Activated CD8-positive, alpha-beta memory T cell treated with anti-CD3 and anti-CD28 coated beads, Interleukin-2, amount 10 ng/mL, durations not matched to agents 7 days and 5 days (primary cell): ENCODE measurements at regions not wholly inside any gene's neighbourhood (a gene's known extent, or its start where the extent isn't known, plus 50 kb on each side); places are given as distances from the start of the nearest gene placed in this dataset.

Source experiments
- ATAC-seq: fragments of 150-1000 bp; cut with Tn5 transposase; one replicate; pipeline ENCODE4 v1.10.0; 2021; ENCODE audit warnings: moderate library complexity
- CTCF ChIA-PET: fragments of 350-600 bp; sonication (Branson Sonifier 250); formaldehyde crosslinking; loops from one replicate; lab custom pipeline; 2021; ENCODE audit warnings: antibody characterized with exemption; lab: Charles Lee
- DNase-seq: peaks from one replicate; pipeline ENCODE4 v3.0.0-alpha.2; 2020
- H3K27ac Mint-ChIP-seq: one replicate; pipeline ENCODE4 v1.8.0; 2021; ENCODE audit warnings: mild to moderate bottlenecking, mixed read lengths
- H3K27me3 Mint-ChIP-seq: one replicate; pipeline ENCODE4 v1.8.0; 2021; ENCODE audit warnings: mixed read lengths
- H3K36me3 Mint-ChIP-seq: one replicate; pipeline ENCODE4 v1.8.0; 2021; ENCODE audit warnings: mild to moderate bottlenecking, mixed read lengths
- H3K4me1 Mint-ChIP-seq: one replicate; pipeline ENCODE4 v1.8.0; 2021; ENCODE audit warnings: mixed read lengths
- H3K4me3 Mint-ChIP-seq: one replicate; pipeline ENCODE4 v1.8.0; 2021; ENCODE audit warnings: mild to moderate bottlenecking, moderate library complexity, mixed read lengths
- H3K9me3 Mint-ChIP-seq: one replicate; pipeline ENCODE4 v1.8.0; 2022; ENCODE audit warnings: low read depth, mixed read lengths

DNA sequence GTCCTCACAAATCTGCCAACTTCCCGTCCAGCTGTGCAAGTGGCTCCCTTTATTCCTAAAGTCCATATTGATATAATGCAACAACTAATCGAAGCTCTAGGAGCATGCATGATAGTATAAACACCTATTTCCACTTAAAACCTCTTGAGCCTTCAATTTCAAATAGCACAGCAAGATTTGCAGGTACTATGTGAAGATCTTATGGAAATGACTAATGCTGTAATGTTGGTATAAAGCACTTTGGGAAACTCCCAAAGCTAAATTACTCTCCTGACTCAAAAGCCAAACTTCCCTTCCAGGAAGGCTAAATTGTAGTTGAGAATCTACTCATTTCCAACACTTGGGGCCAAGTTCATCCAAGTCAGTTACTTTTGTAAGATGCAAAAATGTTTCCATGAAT, 287.6 kb upstream of the CDH11 start:
- Mint-ChIP-seq H3K36me3 (no peaks in the 10 kb centered on the region), H3K27me3 (no peaks in the 10 kb centered on the region), H3K9me3 (peaks cover 3% of the 10 kb centered on the region), H3K27ac (no peak overlapping the region), H3K4me3 (no peak overlapping the region), H3K4me1 (no peaks in the 10 kb centered on the region)
- ATAC-seq = no peak
- no peak for DNase-seq
- CTCF ChIA-PET = no interaction called here

DNA sequence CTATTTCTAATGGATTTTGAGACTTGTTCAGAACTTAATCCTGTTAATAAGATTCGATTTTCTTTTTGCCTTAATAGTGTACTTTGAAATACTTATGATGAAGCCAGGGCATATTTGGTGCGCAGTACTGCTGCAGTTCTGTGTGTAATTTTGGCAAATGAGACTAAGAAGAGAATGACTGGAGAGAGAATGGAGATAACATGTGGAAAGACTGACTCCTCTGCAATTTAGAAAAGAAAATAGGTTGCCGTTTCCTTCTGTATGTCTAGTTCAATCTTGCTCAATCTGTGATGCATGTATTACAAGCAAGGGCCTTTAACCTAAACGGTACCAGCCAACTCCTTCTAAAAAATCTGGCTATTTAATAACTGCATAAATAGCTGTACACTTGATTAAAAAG, 285.1 kb upstream of the CDH11 start:
- H3K9me3 Mint-ChIP-seq = peaks cover 3% of the 10 kb centered on the region
- no peak overlapping the region for H3K27ac Mint-ChIP-seq
- CTCF ChIA-PET = no interaction called here
- ATAC-seq (no peak), DNase-seq (no peak)
- no peaks in the 10 kb centered on the region for H3K27me3 Mint-ChIP-seq
- no peaks in the 10 kb centered on the region for H3K4me1 Mint-ChIP-seq
- H3K36me3 Mint-ChIP-seq = no peaks in the 10 kb centered on the region
- no peak overlapping the region for H3K4me3 Mint-ChIP-seq

DNA sequence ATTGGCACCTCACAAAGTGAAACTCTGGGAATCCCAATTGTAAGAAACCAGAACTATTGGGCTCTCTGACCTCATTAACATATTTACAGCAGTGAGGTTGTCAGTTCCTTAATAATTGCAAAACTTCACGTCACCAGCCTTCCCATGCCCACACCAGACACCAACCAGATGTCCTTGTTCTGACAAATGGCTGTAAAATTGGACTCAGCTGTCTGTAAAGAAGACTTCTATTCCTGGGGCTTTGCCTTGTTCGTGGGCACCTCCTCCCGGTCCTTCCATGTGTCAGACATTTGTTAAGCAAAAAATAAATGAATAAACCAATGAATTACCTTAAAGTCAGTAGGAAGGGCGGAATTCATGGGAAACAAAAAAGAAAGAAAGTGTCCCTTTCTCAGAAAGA, 284.3 kb upstream of the CDH11 start:
- ATAC-seq = no peak
- H3K4me3 Mint-ChIP-seq = no peak overlapping the region
- DNase-seq = no peak
- H3K9me3 Mint-ChIP-seq = peaks cover 3% of the 10 kb centered on the region
- H3K4me1 Mint-ChIP-seq = no peaks in the 10 kb centered on the region
- H3K27ac Mint-ChIP-seq = no peak overlapping the region
- CTCF ChIA-PET = no interaction called here
- no peaks in the 10 kb centered on the region for H3K36me3 Mint-ChIP-seq
- H3K27me3 Mint-ChIP-seq = no peaks in the 10 kb centered on the region

DNA sequence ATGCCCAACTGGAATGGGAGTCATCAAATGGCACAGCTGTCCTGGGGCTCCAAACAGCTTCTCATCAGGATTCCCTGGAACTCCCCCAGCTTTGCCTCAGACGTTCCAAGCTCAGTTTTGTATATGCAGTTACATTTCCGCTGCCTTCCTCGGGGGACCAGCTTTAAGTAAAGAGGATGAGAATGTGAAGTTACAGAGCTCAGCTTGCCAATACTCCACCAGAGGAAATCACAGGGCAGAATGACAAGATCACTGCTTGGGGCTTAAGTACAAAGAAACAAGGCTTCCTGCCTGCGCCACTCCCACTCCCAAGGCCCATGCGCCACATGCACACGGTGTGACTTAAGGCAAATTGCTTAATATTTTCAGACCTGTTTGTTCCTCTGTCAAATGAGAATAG, 272.4 kb upstream of the CDH11 start:
- no peaks in the 10 kb centered on the region for H3K36me3 Mint-ChIP-seq
- no peak overlapping the region for H3K4me3 Mint-ChIP-seq
- H3K9me3 Mint-ChIP-seq = peaks cover 5% of the 10 kb centered on the region
- ATAC-seq (no peak), DNase-seq (no peak)
- H3K27me3 Mint-ChIP-seq = no peaks in the 10 kb centered on the region
- no peaks in the 10 kb centered on the region for H3K4me1 Mint-ChIP-seq
- H3K27ac Mint-ChIP-seq = no peak overlapping the region
- CTCF ChIA-PET = no interaction called here

DNA sequence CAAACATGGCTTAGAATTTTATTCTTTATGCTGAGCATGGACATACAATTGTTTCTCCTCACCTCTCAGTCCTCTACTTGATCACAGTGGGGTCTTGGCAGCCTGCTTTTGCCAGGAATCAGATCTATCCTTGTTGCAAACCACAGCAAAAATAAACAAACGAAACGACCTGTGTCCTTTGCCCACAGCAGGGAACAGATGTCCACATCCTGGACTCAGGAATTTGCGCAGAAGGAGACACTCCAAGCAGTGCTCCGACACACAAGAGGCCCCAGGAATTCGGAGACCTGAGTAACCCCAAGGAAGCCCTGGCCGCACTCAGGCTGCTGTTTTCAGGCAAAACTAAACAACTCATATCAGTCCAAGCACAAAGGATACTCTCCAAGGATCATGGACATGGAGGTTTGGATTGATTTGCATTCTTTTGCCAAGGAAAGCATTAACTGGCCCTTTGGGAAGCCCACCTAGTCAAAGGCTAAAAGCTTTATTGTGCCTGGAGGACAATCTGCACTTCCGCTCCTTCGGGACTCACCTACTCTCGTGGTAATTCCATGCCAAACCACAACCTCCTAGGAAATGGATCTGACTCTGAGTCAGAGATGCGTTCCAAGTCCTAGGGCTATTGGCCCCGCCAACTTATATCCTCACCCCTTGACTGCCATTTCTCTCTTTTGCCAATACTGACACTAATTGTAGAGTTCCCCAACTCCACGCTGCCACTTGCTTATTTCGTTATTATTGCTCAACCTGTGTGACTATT, 271.1 kb upstream of the CDH11 start:
- Mint-ChIP-seq H3K4me1 (no peaks in the 10 kb centered on the region), H3K4me3 (no peak overlapping the region), H3K36me3 (no peaks in the 10 kb centered on the region), H3K27ac (no peak overlapping the region), H3K27me3 (no peaks in the 10 kb centered on the region), H3K9me3 (peaks cover 5% of the 10 kb centered on the region)
- DNase-seq (no peak), ATAC-seq (no peak)
- CTCF ChIA-PET = no interaction called here

DNA sequence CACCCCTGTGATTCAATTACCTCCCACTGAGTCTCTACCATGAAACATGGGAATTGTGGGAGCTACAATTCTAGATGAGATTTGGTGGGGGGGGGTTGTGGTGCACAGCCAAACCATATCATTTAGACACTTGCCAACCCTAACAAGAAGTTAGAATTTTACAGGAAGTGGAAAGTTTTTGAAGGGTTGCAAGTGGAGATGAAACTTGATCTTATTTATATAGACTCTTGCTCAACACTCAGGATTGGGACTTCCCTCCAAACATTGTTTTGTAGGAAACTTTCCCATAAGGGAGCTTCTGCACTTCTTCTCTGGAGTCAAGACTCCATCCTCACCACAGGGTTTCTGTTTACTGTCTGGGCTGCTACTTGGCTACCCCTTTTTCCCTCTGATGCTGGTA, 266.7 kb upstream of the CDH11 start:
- no peak overlapping the region for H3K27ac Mint-ChIP-seq

DNA sequence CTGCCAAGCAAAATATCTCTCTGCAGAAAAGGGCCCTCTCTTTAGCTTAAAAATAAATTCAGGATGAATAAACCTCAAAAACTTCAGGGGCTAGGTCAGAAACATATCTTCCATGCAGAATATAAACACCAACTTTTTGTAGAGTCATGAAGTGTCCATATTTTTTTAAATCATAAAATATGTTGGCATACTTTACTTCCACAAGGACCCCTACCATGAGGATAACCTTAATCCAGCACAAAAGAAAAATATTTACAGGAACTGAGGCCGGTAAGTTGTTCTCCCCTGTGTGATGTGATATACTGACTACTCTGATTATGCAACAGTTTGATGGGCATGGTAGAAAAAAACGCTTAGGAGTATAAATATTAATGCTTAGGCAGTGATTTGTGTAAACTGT, 264.8 kb upstream of the CDH11 start:
- H3K27ac Mint-ChIP-seq = no peak overlapping the region

More for the DNA sequence above, 266.7 kb upstream of the CDH11 start:
- ATAC-seq = no peak
- CTCF ChIA-PET = no interaction called here
- Mint-ChIP-seq H3K4me3 (no peak overlapping the region), H3K9me3 (peaks cover 7% of the 10 kb centered on the region), H3K27me3 (no peaks in the 10 kb centered on the region), H3K36me3 (no peaks in the 10 kb centered on the region), H3K4me1 (no peaks in the 10 kb centered on the region)
- DNase-seq = no peak

GRCh38 chr16:65384441-65384840, 262.6 kb upstream of the CDH11 start:
- H3K36me3 Mint-ChIP-seq = no peaks in the 10 kb centered on the region
- ATAC-seq (no peak), DNase-seq (no peak)
- CTCF ChIA-PET = interaction anchor here (1.0 kb wide), 1 partner anchor 12 kb away, joined by 3 read pairs; no protein-coding TSS in a partner anchor
- peaks cover 19% of the 10 kb centered on the region for H3K9me3 Mint-ChIP-seq
- H3K4me1 Mint-ChIP-seq = no peaks in the 10 kb centered on the region
- H3K4me3 Mint-ChIP-seq = no peak overlapping the region
- no peaks in the 10 kb centered on the region for H3K27me3 Mint-ChIP-seq
- no peak overlapping the region for H3K27ac Mint-ChIP-seq

More for the DNA sequence above, 264.8 kb upstream of the CDH11 start:
- DNase-seq (no peak), ATAC-seq (no peak)
- Mint-ChIP-seq H3K4me3 (no peak overlapping the region), H3K36me3 (no peaks in the 10 kb centered on the region), H3K27me3 (no peaks in the 10 kb centered on the region), H3K9me3 (peaks cover 15% of the 10 kb centered on the region), H3K4me1 (no peaks in the 10 kb centered on the region)
- CTCF ChIA-PET = no interaction called here

DNA sequence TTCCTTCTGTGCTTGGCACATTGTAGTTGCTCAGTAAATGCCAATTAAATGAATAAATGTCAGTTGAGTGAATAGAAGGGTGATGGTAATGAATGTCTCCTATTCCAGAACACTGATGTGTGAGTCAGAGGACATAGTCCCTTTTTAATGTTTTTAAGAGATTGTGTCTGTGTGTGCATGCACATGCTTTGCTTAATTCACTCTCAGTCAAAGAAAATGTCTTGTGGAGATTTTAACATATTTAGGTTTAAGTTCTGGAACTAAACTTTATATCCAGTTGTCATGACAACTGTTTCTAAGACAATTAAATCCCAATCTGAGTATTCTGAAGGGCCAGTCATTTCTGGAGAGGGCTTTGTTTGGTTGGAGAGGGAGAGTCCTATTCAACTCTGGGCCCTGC, 255.3 kb upstream of the CDH11 start:
- Mint-ChIP-seq H3K27me3 (no peaks in the 10 kb centered on the region), H3K4me3 (no peak overlapping the region), H3K27ac (no peak overlapping the region), H3K9me3 (peaks cover 14% of the 10 kb centered on the region), H3K36me3 (no peaks in the 10 kb centered on the region), H3K4me1 (no peaks in the 10 kb centered on the region)
- DNase-seq (no peak), ATAC-seq (no peak)
- CTCF ChIA-PET = no interaction called here

DNA sequence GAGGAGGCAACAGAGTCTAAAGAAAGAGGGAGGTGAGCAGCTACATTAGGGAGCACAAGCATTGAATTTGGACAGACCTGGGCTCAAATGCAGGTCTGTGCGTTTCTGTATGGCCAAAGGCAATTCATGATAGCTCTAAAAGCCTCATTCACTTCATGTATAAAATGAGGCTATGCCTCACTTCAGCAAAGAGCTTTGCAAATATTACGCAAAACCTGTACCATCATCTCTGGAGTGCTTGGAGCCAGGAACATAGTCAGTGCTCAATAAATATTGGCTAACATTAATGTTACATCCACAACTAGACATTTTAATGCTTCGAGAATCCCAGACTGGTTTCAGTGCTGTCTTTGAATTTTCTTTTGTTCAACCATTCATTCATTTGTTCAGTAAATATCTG, 254.7 kb upstream of the CDH11 start:
- no peaks in the 10 kb centered on the region for H3K4me1 Mint-ChIP-seq
- CTCF ChIA-PET = no interaction called here

DNA sequence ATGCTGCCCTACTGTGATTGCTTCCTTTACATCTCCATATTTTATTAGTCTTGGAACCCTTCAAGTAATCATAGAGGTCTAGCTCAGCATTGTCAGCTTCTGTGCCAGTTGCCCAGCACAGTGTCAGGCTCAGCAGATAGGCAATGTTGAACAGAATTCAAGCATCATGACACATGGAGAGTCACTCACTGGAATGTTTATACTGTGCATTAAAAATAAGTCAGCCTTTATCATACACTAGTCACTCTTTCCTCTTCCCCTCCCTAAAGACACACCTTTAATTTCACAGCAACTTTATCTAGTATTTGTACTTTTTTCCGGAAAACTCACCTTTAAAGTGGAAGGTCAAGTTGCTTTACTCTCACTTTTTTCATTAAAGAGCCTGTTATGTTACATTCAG, 253.8 kb upstream of the CDH11 start:
- H3K4me1 Mint-ChIP-seq = no peaks in the 10 kb centered on the region
- no peaks in the 10 kb centered on the region for H3K27me3 Mint-ChIP-seq
- H3K36me3 Mint-ChIP-seq = no peaks in the 10 kb centered on the region
- no peak for ATAC-seq
- H3K9me3 Mint-ChIP-seq = peaks cover 6% of the 10 kb centered on the region
- no peak overlapping the region for H3K27ac Mint-ChIP-seq
- H3K4me3 Mint-ChIP-seq = no peak overlapping the region
- CTCF ChIA-PET = no interaction called here
- DNase-seq = no peak

More for the DNA sequence above, 254.7 kb upstream of the CDH11 start:
- ATAC-seq (no peak), DNase-seq (no peak)
- H3K36me3 Mint-ChIP-seq = no peaks in the 10 kb centered on the region
- H3K9me3 Mint-ChIP-seq = peaks cover 9% of the 10 kb centered on the region
- H3K4me3 Mint-ChIP-seq = no peak overlapping the region
- no peaks in the 10 kb centered on the region for H3K27me3 Mint-ChIP-seq
- no peak overlapping the region for H3K27ac Mint-ChIP-seq

- H3K27me3 Mint-ChIP-seq = no peaks in the 10 kb centered on the region
- no peaks in the 10 kb centered on the region for H3K4me1 Mint-ChIP-seq
- H3K36me3 Mint-ChIP-seq = no peaks in the 10 kb centered on the region
- no peak overlapping the region for H3K27ac Mint-ChIP-seq
- CTCF ChIA-PET = no interaction called here
- no peak for ATAC-seq
- H3K4me3 Mint-ChIP-seq = no peak overlapping the region
- H3K9me3 Mint-ChIP-seq = peaks cover 11% of the 10 kb centered on the region
- DNase-seq = no peak
Measured at GRCh38 chr16:65373097-65373496, 251.2 kb upstream of the CDH11 start.

- no peaks in the 10 kb centered on the region for H3K4me1 Mint-ChIP-seq
- H3K27me3 Mint-ChIP-seq = no peaks in the 10 kb centered on the region
- no peak overlapping the region for H3K27ac Mint-ChIP-seq
- ATAC-seq = no peak
- DNase-seq = no peak
- no peaks in the 10 kb centered on the region for H3K36me3 Mint-ChIP-seq
- CTCF ChIA-PET = interaction anchor here (0.7 kb wide), 1 partner anchor 12 kb away, joined by 3 read pairs; no protein-coding TSS in a partner anchor
- H3K9me3 Mint-ChIP-seq = peaks cover 11% of the 10 kb centered on the region
- H3K4me3 Mint-ChIP-seq = no peak overlapping the region
Measured at GRCh38 chr16:65372171-65372570, 250.3 kb upstream of the CDH11 start.

DNA sequence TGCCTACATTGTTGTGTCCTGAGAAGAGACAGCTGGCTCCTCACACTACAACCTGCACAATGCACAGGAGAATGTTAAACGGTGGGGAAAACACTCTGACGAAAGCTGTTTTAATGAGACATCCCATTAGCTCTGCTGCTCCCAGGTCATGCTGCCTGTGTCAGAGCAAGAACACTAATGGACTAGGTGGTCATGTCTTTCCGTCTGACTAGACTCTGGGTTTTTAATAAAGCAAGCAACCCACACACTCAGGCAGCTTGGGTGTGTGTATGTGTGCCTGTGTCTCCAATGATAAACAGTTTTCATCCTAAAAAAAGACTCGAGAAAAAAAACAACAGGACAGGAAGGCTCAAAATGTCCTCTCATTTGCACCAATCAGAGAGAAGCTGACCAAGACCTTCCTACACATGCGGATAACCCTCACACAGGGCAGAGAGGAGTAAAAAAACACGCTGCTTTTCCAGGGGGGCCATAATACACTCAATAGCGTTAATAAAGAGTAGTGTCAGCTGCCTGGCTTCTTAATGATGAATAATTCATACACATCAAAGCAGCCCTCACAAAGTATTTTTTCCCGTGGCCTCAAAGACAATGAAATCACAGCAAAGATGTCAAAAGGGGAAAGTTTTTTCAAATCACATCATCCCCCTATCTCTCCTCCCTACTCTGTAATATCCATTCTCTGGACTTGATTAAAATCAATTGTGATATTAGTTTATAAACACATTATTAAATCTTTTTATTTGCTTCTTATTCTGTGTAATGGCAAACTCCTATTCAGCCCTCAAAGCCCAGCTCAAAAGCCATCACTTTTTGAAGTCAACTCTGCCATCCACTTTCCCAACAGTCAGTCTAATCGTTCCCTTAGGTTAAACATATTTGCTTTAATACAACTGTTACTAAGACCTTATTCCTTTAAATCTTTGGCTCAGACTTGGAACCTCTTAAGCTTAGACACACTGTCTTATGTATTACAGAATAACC, 244.2 kb upstream of the CDH11 start:
- CTCF ChIA-PET = no interaction called here
- Mint-ChIP-seq H3K36me3 (no peaks in the 10 kb centered on the region), H3K9me3 (peaks cover 5% of the 10 kb centered on the region), H3K27me3 (no peaks in the 10 kb centered on the region), H3K4me3 (no peak overlapping the region), H3K27ac (no peak overlapping the region), H3K4me1 (no peaks in the 10 kb centered on the region)
- no peak for DNase-seq
- ATAC-seq = no peak
